Astrocyte (in vitro differentiated cells and primary cell): ENCODE measurements at regions not wholly inside any gene's neighbourhood (a gene's known extent, or its start where the extent isn't known, plus 50 kb on each side); places are given as distances from the start of the nearest gene placed in this dataset.

Experiments used
- DNase-seq: peaks from one replicate; pipeline ENCODE4 v3.0.0-alpha.2; 2010; ENCODE audit warnings: low read depth
- FAIRE-seq: peaks from 2 replicates; lab custom pipeline; 2011; peaks lifted over from hg19 to GRCh38; lab: Jason Lieb, UNC
- H2AFZ ChIP-seq: 2 replicates; pipeline ENCODE4 v1.6.0; 2012; ENCODE audit warnings: low read depth, low read length, inconsistent platforms
- H3K27ac ChIP-seq: 2 replicates; pipeline ENCODE4 v1.5.1; 2011; ENCODE audit warnings: low read depth, low read length, inconsistent platforms
- H3K27me3 ChIP-seq: 2 replicates; pipeline ENCODE4 v1.6.0; 2011; ENCODE audit warnings: low read length, inconsistent platforms; ENCODE audit not compliant: insufficient read depth
- H3K36me3 ChIP-seq: 2 replicates; pipeline ENCODE4 v1.5.1; 2011; ENCODE audit warnings: low read length, inconsistent platforms; ENCODE audit not compliant: insufficient read depth
- H3K4me1 ChIP-seq: 2 replicates; pipeline ENCODE4 v1.5.1; 2011; ENCODE audit warnings: low read length, inconsistent platforms; ENCODE audit not compliant: insufficient read depth
- H3K4me2 ChIP-seq: 2 replicates; pipeline ENCODE4 v1.6.0; 2012; ENCODE audit warnings: low read length, inconsistent platforms
- H3K4me3 ChIP-seq: 2 replicates; pipeline ENCODE4 v1.5.1; 2011; ENCODE audit warnings: low read depth, mild to moderate bottlenecking, low read length, inconsistent platforms; ENCODE audit not compliant: insufficient read depth
- H3K79me2 ChIP-seq: 2 replicates; pipeline ENCODE4 v1.6.0; 2012; ENCODE audit warnings: mild to moderate bottlenecking, low read length, inconsistent platforms; ENCODE audit not compliant: insufficient read depth
- H3K9ac ChIP-seq: 2 replicates; pipeline ENCODE4 v1.6.0; 2012; ENCODE audit warnings: mild to moderate bottlenecking, low read length, inconsistent platforms
- H3K9me3 ChIP-seq: 2 replicates; pipeline ENCODE4 v1.5.1; 2012; ENCODE audit warnings: low read depth, mild to moderate bottlenecking, low read length, inconsistent platforms; ENCODE audit not compliant: insufficient read depth
- H4K20me1 ChIP-seq: 2 replicates; pipeline ENCODE4 v1.6.0; 2012; ENCODE audit warnings: low read length, inconsistent platforms; ENCODE audit not compliant: insufficient read depth
- H3K27ac Mint-ChIP-seq: one replicate; pipeline ENCODE4 v1.8.0; 2021; ENCODE audit warnings: mild to moderate bottlenecking, mixed read lengths; ENCODE audit not compliant: unreplicated experiment
- H3K27me3 Mint-ChIP-seq: one replicate; pipeline ENCODE4 v1.8.0; 2021; ENCODE audit warnings: low read depth, mixed read lengths; ENCODE audit not compliant: unreplicated experiment
- H3K36me3 Mint-ChIP-seq: one replicate; pipeline ENCODE4 v1.8.0; 2021; ENCODE audit warnings: low read depth, mixed read lengths; ENCODE audit not compliant: unreplicated experiment
- H3K4me1 Mint-ChIP-seq: one replicate; pipeline ENCODE4 v1.8.0; 2021; ENCODE audit warnings: low read depth, mixed read lengths; ENCODE audit not compliant: unreplicated experiment
- H3K4me3 Mint-ChIP-seq: one replicate; pipeline ENCODE4 v1.8.0; 2021; ENCODE audit warnings: mild to moderate bottlenecking, moderate library complexity, mixed read lengths; ENCODE audit not compliant: unreplicated experiment
- H3K9me3 Mint-ChIP-seq: one replicate; pipeline ENCODE4 v1.8.0; 2021; ENCODE audit warnings: mild to moderate bottlenecking, mixed read lengths; ENCODE audit not compliant: unreplicated experiment
- CTCF ChIP-seq: IDR thresholded peaks from 2 replicates; pipeline ENCODE4 v1.5.1; 2011; ENCODE audit warnings: low read depth, mild to moderate bottlenecking, inconsistent platforms, low read length, moderate library complexity; ENCODE audit not compliant: insufficient read depth
- EZH2 ChIP-seq: IDR thresholded peaks from 2 replicates; pipeline ENCODE4 v1.6.1; 2012; ENCODE audit warnings: mild to moderate bottlenecking, low read length, inconsistent platforms; ENCODE audit not compliant: insufficient read depth

GRCh38 chr4:129675036-129675435, 579.1 kb downstream of the C4orf33 start:
- Histone ChIP-seq H3K4me3 (no peak overlapping the region), H3K27ac (no peak overlapping the region), H3K4me2 (no peak overlapping the region), H4K20me1 (no peaks in the 10 kb centered on the region), H3K36me3 (no peaks in the 10 kb centered on the region), H3K9me3 (peaks cover 4% of the 10 kb centered on the region), H3K79me2 (no peaks in the 10 kb centered on the region), H2AFZ (no peak overlapping the region), H3K9ac (no peak overlapping the region), H3K27me3 (no peaks in the 10 kb centered on the region), H3K4me1 (no peaks in the 10 kb centered on the region)
- H3K9me3 Mint-ChIP-seq = peaks cover 9% of the 10 kb centered on the region
- no peaks in the 10 kb centered on the region for H3K4me1 Mint-ChIP-seq
- no peak overlapping the region for H3K27ac Mint-ChIP-seq
- H3K36me3 Mint-ChIP-seq = no peaks in the 10 kb centered on the region
- DNase-seq = no peak
- TF ChIP-seq CTCF (no peak), EZH2 (no peak)
- no peaks in the 10 kb centered on the region for H3K27me3 Mint-ChIP-seq
- H3K4me3 Mint-ChIP-seq = no peak overlapping the region
- no peak for FAIRE-seq

GRCh38 chr4:129676934-129677333, 581.0 kb downstream of the C4orf33 start:
- H3K4me2 ChIP-seq = no peak overlapping the region
- H3K79me2 ChIP-seq = no peaks in the 10 kb centered on the region
- FAIRE-seq (no peak), DNase-seq (no peak)
- no peak overlapping the region for H3K4me3 Mint-ChIP-seq
- H3K9me3 Mint-ChIP-seq = peaks cover 9% of the 10 kb centered on the region
- H3K9me3 ChIP-seq = peaks cover 4% of the 10 kb centered on the region
- H3K27ac ChIP-seq = no peak overlapping the region
- no peaks in the 10 kb centered on the region for H3K4me1 Mint-ChIP-seq
- no peak overlapping the region for H2AFZ ChIP-seq
- H3K27ac Mint-ChIP-seq = no peak overlapping the region
- H3K36me3 Mint-ChIP-seq = no peaks in the 10 kb centered on the region
- no peak overlapping the region for H3K9ac ChIP-seq
- H3K4me3 ChIP-seq = no peak overlapping the region
- no peaks in the 10 kb centered on the region for H3K27me3 Mint-ChIP-seq
- no peaks in the 10 kb centered on the region for H3K36me3 ChIP-seq
- no peaks in the 10 kb centered on the region for H3K27me3 ChIP-seq
- H3K4me1 ChIP-seq = no peaks in the 10 kb centered on the region
- no peaks in the 10 kb centered on the region for H4K20me1 ChIP-seq
- no peak for TF ChIP-seq EZH2
- no peak for TF ChIP-seq CTCF

GRCh38 chr4:129682586-129682985, 586.6 kb downstream of the C4orf33 start:
- Mint-ChIP-seq H3K4me3 (no peak overlapping the region), H3K27ac (no peak overlapping the region), H3K9me3 (no peaks in the 10 kb centered on the region), H3K36me3 (no peaks in the 10 kb centered on the region), H3K4me1 (no peaks in the 10 kb centered on the region), H3K27me3 (no peaks in the 10 kb centered on the region)
- Histone ChIP-seq H3K36me3 (no peaks in the 10 kb centered on the region), H2AFZ (no peak overlapping the region), H3K27ac (no peak overlapping the region), H4K20me1 (no peaks in the 10 kb centered on the region), H3K4me2 (no peak overlapping the region), H3K4me3 (no peak overlapping the region), H3K79me2 (no peaks in the 10 kb centered on the region), H3K9ac (no peak overlapping the region), H3K27me3 (no peaks in the 10 kb centered on the region), H3K4me1 (no peaks in the 10 kb centered on the region), H3K9me3 (no peaks in the 10 kb centered on the region)
- TF ChIP-seq CTCF (no peak), EZH2 (no peak)
- FAIRE-seq (no peak), DNase-seq (no peak)
